MM.1S (cell line): ENCODE measurements at regions not wholly inside any gene's neighbourhood (a gene's known extent, or its start where the extent isn't known, plus 50 kb on each side); places are given as distances from the start of the nearest gene placed in this dataset.

Source experiments
- EZH2 ChIP-seq: fragments of 300-600 bp; sonication (generic); optimal IDR thresholded peaks from 2 replicates; pipeline ENCODE3; 2017; ENCODE audit warnings: low read depth, mild to moderate bottlenecking, antibody characterized with exemption, low read length, mixed read lengths
- TF ChIP-seq, protein P1 (sequence below): fragments of 300-600 bp; sonication (generic); IDR thresholded peaks from 2 replicates; pipeline ENCODE4 v1.5.1; 2016; ENCODE audit warnings: antibody characterized with exemption, low read length, mixed read lengths

DNA sequence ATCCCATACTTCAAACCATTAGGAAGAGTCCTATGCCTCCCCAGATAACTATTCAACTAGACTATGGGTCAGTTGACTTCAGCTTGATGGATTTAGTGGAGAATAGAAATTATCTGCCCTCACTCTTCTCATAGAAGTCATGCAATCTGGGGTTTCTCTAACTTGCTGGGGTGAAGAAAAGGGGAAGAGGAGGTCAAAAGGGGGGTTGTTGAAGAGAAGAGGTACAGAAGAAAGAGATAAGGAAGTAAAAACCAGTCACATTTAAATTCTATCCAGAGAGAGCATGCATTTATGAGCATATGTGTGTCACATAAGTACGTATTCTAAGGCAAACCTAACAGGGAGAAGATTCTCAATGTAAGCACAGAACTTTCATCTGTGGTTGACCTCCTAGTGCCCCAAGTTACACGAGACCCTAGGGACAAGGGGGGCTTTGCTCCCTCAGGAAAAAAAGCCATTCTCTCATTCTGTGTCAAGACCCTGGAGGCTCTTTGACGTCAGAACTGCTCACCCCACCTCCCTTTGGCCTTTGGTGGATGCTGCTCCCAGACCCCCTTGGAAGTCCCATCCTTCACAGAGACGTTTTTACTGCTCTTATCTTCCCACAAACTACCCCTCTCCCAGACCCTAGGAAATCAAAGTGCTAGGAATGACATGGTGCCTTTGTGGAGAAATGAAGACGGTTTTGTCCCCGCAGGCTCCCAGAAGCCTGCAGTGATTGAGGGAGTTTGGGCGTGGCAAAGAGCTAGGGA, 236.8 kb upstream of the TNP1 start:
- TF ChIP-seq, protein P1, sequence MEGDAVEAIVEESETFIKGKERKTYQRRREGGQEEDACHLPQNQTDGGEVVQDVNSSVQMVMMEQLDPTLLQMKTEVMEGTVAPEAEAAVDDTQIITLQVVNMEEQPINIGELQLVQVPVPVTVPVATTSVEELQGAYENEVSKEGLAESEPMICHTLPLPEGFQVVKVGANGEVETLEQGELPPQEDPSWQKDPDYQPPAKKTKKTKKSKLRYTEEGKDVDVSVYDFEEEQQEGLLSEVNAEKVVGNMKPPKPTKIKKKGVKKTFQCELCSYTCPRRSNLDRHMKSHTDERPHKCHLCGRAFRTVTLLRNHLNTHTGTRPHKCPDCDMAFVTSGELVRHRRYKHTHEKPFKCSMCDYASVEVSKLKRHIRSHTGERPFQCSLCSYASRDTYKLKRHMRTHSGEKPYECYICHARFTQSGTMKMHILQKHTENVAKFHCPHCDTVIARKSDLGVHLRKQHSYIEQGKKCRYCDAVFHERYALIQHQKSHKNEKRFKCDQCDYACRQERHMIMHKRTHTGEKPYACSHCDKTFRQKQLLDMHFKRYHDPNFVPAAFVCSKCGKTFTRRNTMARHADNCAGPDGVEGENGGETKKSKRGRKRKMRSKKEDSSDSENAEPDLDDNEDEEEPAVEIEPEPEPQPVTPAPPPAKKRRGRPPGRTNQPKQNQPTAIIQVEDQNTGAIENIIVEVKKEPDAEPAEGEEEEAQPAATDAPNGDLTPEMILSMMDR: no peak
- TF ChIP-seq EZH2: no peak
